H9 (cell line): ENCODE measurements at regions not wholly inside any gene's neighbourhood (a gene's known extent, or its start where the extent isn't known, plus 50 kb on each side); places are given as distances from the start of the nearest gene placed in this dataset.

Experiments
- DNase-seq: peaks from one replicate; pipeline ENCODE4 v3.0.0-alpha.2; 2017
- H2AFZ ChIP-seq: one replicate; pipeline ENCODE4 v1.6.1; 2013; ENCODE audit warnings: mild to moderate bottlenecking, low read length, control low read depth, moderate library complexity
- H2AK5ac ChIP-seq: 2 replicates; pipeline ENCODE4 v1.6.1; 2013; ENCODE audit warnings: low read length, control low read depth, mixed read lengths; ENCODE audit not compliant: insufficient read length
- H2BK120ac ChIP-seq: one replicate; pipeline ENCODE4 v1.6.1; 2013; ENCODE audit warnings: low read depth, mild to moderate bottlenecking, low read length, control low read depth, inconsistent platforms; ENCODE audit not compliant: poor library complexity, severe bottlenecking
- H2BK12ac ChIP-seq: 2 replicates; pipeline ENCODE4 v1.6.1; 2013; ENCODE audit warnings: low read length, control low read depth, mixed read lengths, low read depth; ENCODE audit not compliant: insufficient read length
- H2BK15ac ChIP-seq: 2 replicates; pipeline ENCODE4 v1.6.1; 2013; ENCODE audit warnings: low read depth, low read length, control low read depth
- H2BK20ac ChIP-seq: one replicate; pipeline ENCODE4 v1.6.1; 2013; ENCODE audit warnings: low read depth, mild to moderate bottlenecking, low read length, control low read depth, inconsistent platforms; ENCODE audit not compliant: poor library complexity, severe bottlenecking
- H2BK5ac ChIP-seq: 2 replicates; pipeline ENCODE4 v1.6.1; 2013; ENCODE audit warnings: low read length, control low read depth, mixed read lengths; ENCODE audit not compliant: insufficient read length
- H3K14ac ChIP-seq: 2 replicates; pipeline ENCODE4 v1.6.1; 2013; ENCODE audit warnings: low read length, control low read depth; ENCODE audit not compliant: insufficient read depth
- H3K18ac ChIP-seq: 2 replicates; pipeline ENCODE4 v1.6.1; 2013; ENCODE audit warnings: low read depth, mild to moderate bottlenecking, mixed read lengths, low read length, control low read depth; ENCODE audit not compliant: insufficient read length
- H3K23ac ChIP-seq: 2 replicates; pipeline ENCODE4 v1.6.1; 2013; ENCODE audit warnings: low read length, control low read depth, mixed read lengths, low read depth; ENCODE audit not compliant: insufficient read length
- H3K23me2 ChIP-seq: 2 replicates; pipeline ENCODE4 v1.6.1; 2013; ENCODE audit warnings: low read depth, mild to moderate bottlenecking, mixed read lengths, low read length, control low read depth; ENCODE audit not compliant: insufficient read length, poor library complexity, severe bottlenecking
- H3K27ac ChIP-seq: 2 replicates; pipeline ENCODE4 v1.5.1; 2013; ENCODE audit warnings: low read length, control low read depth, mixed read lengths, low read depth; ENCODE audit not compliant: insufficient read length
- H3K27me3 ChIP-seq: 2 replicates; pipeline ENCODE4 v1.6.1; 2013; ENCODE audit warnings: low read length, control low read depth, inconsistent platforms; ENCODE audit not compliant: insufficient read depth
- H3K4ac ChIP-seq: 2 replicates; pipeline ENCODE4 v1.6.1; 2013; ENCODE audit warnings: low read depth, mild to moderate bottlenecking, control low read depth, inconsistent platforms, low read length, moderate library complexity
- H3K4me1 ChIP-seq: 2 replicates; pipeline ENCODE4 v1.6.1; 2013; ENCODE audit warnings: low read length, control low read depth, inconsistent platforms; ENCODE audit not compliant: insufficient read depth
- H3K4me2 ChIP-seq: 2 replicates; pipeline ENCODE4 v1.6.1; 2013; ENCODE audit warnings: low read length, control low read depth, mixed read lengths; ENCODE audit not compliant: insufficient read length, insufficient read depth
- H3K56ac ChIP-seq: 2 replicates; pipeline ENCODE4 v1.6.1; 2013; ENCODE audit warnings: low read depth, mild to moderate bottlenecking, mixed read lengths, low read length, control low read depth; ENCODE audit not compliant: insufficient read length
- H3K79me1 ChIP-seq: 2 replicates; pipeline ENCODE4 v1.6.1; 2013; ENCODE audit warnings: low read depth, mild to moderate bottlenecking, moderate library complexity, low read length, control low read depth, inconsistent platforms; ENCODE audit not compliant: insufficient read depth, poor library complexity, severe bottlenecking
- H3K79me2 ChIP-seq: 2 replicates; pipeline ENCODE4 v1.6.1; 2013; ENCODE audit warnings: low read length, control low read depth, inconsistent platforms; ENCODE audit not compliant: insufficient read depth
- H3K9ac ChIP-seq: 2 replicates; pipeline ENCODE4 v1.6.1; 2013; ENCODE audit warnings: low read length, control low read depth, mixed read lengths; ENCODE audit not compliant: insufficient read length; ENCODE audit errors: extremely low read depth
- H3K9me3 ChIP-seq: one replicate; pipeline ENCODE4 v1.6.1; 2013; ENCODE audit warnings: low read depth, low read length, inconsistent platforms; ENCODE audit not compliant: control insufficient read depth
- H3T11ph ChIP-seq: one replicate; pipeline ENCODE4 v1.6.1; 2013; ENCODE audit warnings: mild to moderate bottlenecking, low read length, control low read depth, inconsistent platforms
- H4K20me1 ChIP-seq: one replicate; pipeline ENCODE4 v1.6.1; 2013; ENCODE audit not compliant: control insufficient read depth, insufficient read length, insufficient read depth
- H4K5ac ChIP-seq: 2 replicates; pipeline ENCODE4 v1.6.1; 2013; ENCODE audit warnings: low read depth, mild to moderate bottlenecking, mixed read lengths, low read length, control low read depth; ENCODE audit not compliant: insufficient read length
- H4K8ac ChIP-seq: replicated peaks from 2 replicates; pipeline ENCODE4 v1.6.1; 2013; ENCODE audit warnings: low read length, control low read depth, mixed read lengths, low read depth; ENCODE audit not compliant: insufficient read length
- H4K91ac ChIP-seq: 2 replicates; pipeline ENCODE4 v1.6.1; 2013; ENCODE audit warnings: low read depth, mild to moderate bottlenecking, moderate library complexity, mixed read lengths, low read length, control low read depth; ENCODE audit not compliant: insufficient read length
- H3K27ac Mint-ChIP-seq, 3 experiments: 2 replicates in 2 of 3; 3 replicates in 1 of 3; pipeline ENCODE4 v1.8.0; 2020 to 2021; ENCODE audit warnings: mixed read lengths in 3 of 3, mild to moderate bottlenecking in 1 of 3, moderate library complexity in 1 of 3
- H3K27me3 Mint-ChIP-seq: 2 replicates; pipeline ENCODE4 v1.8.0; 2021; ENCODE audit warnings: low read depth, mild to moderate bottlenecking, moderate library complexity, mixed read lengths
- H3K36me3 Mint-ChIP-seq, 3 experiments: 2 replicates in 2 of 3; 3 replicates in 1 of 3; pipeline ENCODE4 v1.8.0; 2020 to 2021; ENCODE audit warnings: low read depth in 3 of 3, mixed read lengths in 3 of 3; ENCODE audit not compliant: insufficient read depth in 1 of 3
- H3K4me1 Mint-ChIP-seq, 2 experiments: 2 replicates each; pipeline ENCODE4 v1.8.0; 2020; ENCODE audit warnings: mixed read lengths in 2 of 2
- H3K4me3 Mint-ChIP-seq, 2 experiments: 2 replicates in 1 of 2; 3 replicates in 1 of 2; pipeline ENCODE4 v1.8.0; 2020 to 2021; ENCODE audit warnings: mild to moderate bottlenecking in 2 of 2, mixed read lengths in 2 of 2, moderate library complexity in 1 of 2
- H3K9me3 Mint-ChIP-seq, 2 experiments: 2 replicates in 1 of 2; 3 replicates in 1 of 2; pipeline ENCODE4 v1.8.0; 2020; ENCODE audit warnings: mild to moderate bottlenecking in 2 of 2, mixed read lengths in 2 of 2, moderate library complexity in 1 of 2
- WGBS: extraction: QIAGEN DNeasy Blood & Tissue Kit; methylation state at CpG from one replicate; pipeline ENCODE4 v1.1.7; 2013; ENCODE audit warnings: missing lambda C conversion rate, low lambda C conversion rate, mixed read lengths; ENCODE audit not compliant: insufficient read length; ENCODE audit errors: extremely low coverage; 5-methylcytosine and 5-hydroxymethylcytosine counted together
- TF ChIP-seq, protein P1 (sequence below): fragments of 200-600 bp; sonication (generic); conservative IDR thresholded peaks from 3 replicates; pipeline ENCODE4 v1.8.0; 2021; ENCODE audit warnings: antibody characterized with exemption, mild to moderate bottlenecking

DNA sequence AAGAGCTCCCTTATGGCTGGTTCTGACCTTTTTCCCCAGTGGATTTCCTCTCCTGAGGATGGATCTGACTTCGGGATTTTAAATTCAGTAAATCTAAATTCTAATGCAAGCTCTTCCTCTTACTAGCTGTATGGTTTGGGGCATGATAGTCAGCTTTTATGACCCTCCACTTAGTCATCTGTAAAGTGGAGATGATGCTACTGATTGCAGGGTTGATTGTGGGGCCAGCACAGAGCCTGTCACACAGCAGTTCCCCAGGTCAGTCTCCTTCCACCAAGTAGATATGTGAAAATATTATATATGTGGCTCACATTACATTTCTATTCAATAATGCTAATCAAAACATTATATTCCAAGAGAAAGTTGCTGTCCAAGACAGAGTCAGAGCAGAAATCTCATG, 141.3 kb upstream of the UBE2E1 start:
- DNase-seq, result no peak
- H3K18ac ChIP-seq, result no peak overlapping the region
- H3K23me2 ChIP-seq, result peaks cover 3% of the 10 kb centered on the region
- H3K4me3 Mint-ChIP-seq, result no peak overlapping the region
- no peaks in the 10 kb centered on the region; the same call in 1 of the 2 replicates for H3K79me2 ChIP-seq
- no peak overlapping the region for H2BK5ac ChIP-seq
- no peaks in the 10 kb centered on the region for H3K36me3 Mint-ChIP-seq
- H3K14ac ChIP-seq, result no peak overlapping the region
- H2AK5ac ChIP-seq, result no peak overlapping the region
- no peak overlapping the region for H3T11ph ChIP-seq
- H3K9ac ChIP-seq, result no peak overlapping the region
- no peak overlapping the region for H2AFZ ChIP-seq
- no peaks in the 10 kb centered on the region for H4K20me1 ChIP-seq
- no peak overlapping the region for H3K4ac ChIP-seq
- no peaks in the 10 kb centered on the region for H3K9me3 Mint-ChIP-seq
- H3K4me2 ChIP-seq, result no peak overlapping the region
- no peak overlapping the region for H4K5ac ChIP-seq
- no peak overlapping the region for H2BK12ac ChIP-seq
- H4K91ac ChIP-seq, result no peak overlapping the region
- whole genome bisulfite sequencing, result no CpG with 5 or more reads among the region's 1 CpG
- TF ChIP-seq, protein P1, sequence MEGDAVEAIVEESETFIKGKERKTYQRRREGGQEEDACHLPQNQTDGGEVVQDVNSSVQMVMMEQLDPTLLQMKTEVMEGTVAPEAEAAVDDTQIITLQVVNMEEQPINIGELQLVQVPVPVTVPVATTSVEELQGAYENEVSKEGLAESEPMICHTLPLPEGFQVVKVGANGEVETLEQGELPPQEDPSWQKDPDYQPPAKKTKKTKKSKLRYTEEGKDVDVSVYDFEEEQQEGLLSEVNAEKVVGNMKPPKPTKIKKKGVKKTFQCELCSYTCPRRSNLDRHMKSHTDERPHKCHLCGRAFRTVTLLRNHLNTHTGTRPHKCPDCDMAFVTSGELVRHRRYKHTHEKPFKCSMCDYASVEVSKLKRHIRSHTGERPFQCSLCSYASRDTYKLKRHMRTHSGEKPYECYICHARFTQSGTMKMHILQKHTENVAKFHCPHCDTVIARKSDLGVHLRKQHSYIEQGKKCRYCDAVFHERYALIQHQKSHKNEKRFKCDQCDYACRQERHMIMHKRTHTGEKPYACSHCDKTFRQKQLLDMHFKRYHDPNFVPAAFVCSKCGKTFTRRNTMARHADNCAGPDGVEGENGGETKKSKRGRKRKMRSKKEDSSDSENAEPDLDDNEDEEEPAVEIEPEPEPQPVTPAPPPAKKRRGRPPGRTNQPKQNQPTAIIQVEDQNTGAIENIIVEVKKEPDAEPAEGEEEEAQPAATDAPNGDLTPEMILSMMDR, result no peak
- H3K4me1 ChIP-seq, result no peaks in the 10 kb centered on the region
- H2BK15ac ChIP-seq, result no peak overlapping the region
- H2BK120ac ChIP-seq, result no peak overlapping the region
- H3K56ac ChIP-seq, result no peak overlapping the region
- no peak overlapping the region for H3K27ac Mint-ChIP-seq
- H3K27me3 ChIP-seq, result no peaks in the 10 kb centered on the region
- no peak overlapping the region for H3K23ac ChIP-seq
- no peak overlapping the region for H3K27ac ChIP-seq
- H3K27me3 Mint-ChIP-seq, result no peaks in the 10 kb centered on the region
- no peak overlapping the region for H4K8ac ChIP-seq
- H3K79me1 ChIP-seq, result no peaks in the 10 kb centered on the region
- H3K9me3 ChIP-seq, result no peaks in the 10 kb centered on the region
- no peaks in the 10 kb centered on the region; a peak in 2 of 4 replicates for H3K4me1 Mint-ChIP-seq
- H2BK20ac ChIP-seq, result no peak overlapping the region
